ENCODE measurements at regions not wholly inside any gene's neighbourhood (a gene's known extent, or its start where the extent isn't known, plus 50 kb on each side); places are given as distances from the start of the nearest gene placed in this dataset.

GRCh38 chrY:21266751-21267150 lies 244.4 kb upstream of the RBMY1B start:
- DNase-seq (ENCODE audit: low read depth in 2 of 2) = no peak

DNA sequence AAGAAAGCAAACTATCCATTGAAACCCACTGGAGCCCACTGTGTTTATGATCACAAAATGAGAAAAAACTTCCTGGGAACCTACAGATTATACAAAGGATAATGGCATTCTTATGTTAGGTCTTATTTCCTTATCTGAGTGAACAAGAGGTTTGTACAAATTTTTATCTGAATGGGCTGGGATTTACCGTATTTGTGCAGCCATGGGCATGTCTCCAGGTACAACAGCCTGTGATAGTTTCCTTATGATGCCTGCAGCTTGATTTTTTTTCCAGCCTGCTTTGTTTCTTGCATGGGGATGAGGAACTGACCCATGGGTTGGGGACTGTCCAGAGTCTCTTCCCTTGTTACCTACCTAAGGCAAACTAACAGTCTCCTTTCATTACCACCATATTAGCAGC lies 244.0 kb upstream of the RBMY1B start:
- DNase-seq (ENCODE audit: low read depth in 2 of 2) = no peak

DNA sequence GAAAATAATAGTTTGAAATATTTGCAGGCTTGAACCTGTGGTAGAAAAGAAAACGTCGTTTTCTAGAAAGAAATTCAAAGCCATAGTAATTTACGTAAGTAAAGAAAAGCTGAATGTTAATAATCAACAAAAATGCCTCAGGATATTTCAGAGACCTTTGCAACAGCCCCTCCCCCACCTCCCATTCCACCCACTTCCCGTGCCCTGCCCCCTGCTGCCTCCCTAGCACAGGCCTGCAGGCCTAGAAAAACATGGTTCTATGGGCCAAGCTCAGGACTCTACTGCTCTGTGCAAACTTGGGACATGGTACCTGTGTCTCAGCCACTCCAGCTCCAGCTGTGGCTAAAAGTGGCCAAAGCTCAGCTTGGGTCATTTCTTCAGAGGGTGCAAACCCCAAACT lies 223.4 kb upstream of the RBMY1B start:
- DNase-seq (ENCODE audit: low read depth in 2 of 2) = no peak

DNA sequence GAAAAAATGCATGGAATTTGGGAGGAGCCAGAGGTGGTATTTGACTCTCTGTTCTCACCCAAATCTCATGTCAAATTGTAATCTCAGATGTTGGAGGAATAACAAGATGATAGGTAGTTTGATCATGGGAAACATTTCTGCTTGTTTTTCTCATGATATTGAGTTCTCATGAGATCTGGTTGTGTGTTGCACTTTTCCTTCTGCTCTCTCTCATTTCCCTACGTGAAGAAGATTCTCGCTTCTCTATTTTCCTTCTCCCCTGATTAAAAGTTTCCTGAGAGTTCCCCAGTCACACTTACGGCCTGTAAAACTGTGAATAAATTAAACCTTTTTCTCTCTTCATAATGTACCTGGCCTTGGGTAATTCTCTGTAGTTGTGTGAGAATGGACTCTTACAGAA lies 222.2 kb upstream of the RBMY1B start:
- DNase-seq (ENCODE audit: low read depth in 2 of 2) = no peak

- DNase-seq (ENCODE audit: low read depth in 2 of 2) = no peak
Measured at GRCh38 chrY:21295206-21295605, 215.9 kb upstream of the RBMY1B start.

DNA sequence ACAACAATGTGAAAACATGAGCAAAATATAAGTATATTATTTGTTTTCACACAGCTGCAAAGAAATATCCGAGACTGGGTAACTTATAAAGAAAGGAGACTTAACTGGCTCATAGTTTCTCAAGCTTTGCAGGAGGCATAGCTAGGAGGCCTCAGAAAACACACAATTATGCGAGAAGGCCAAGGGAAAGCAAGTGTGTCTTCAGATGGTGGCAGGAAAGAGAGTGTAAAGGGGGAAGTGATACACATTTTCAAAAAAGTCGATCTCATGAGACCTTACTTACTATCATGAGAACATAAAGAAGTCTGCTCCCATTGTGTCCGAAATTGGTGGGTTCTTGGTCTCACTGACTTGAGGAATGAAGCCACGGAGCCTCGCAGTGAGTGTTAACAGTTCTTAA lies 208.9 kb upstream of the RBMY1B start:
- DNase-seq (ENCODE audit: low read depth in 2 of 2) = no peak

- DNase-seq (ENCODE audit: low read depth in 2 of 2) = no peak
Measured at GRCh38 chrY:21315366-21315765, 195.8 kb upstream of the RBMY1B start.

Data from stimulated activated CD4-positive, alpha-beta T cell treated with anti-CD3 and anti-CD28 coated beads, Interleukin-4, amount 100 ng/mL, for 48 hours (primary cell).